ENCODE measurements at regions not wholly inside any gene's neighbourhood (a gene's known extent, or its start where the extent isn't known, plus 50 kb on each side); places are given as distances from the start of the nearest gene placed in this dataset.

DNA sequence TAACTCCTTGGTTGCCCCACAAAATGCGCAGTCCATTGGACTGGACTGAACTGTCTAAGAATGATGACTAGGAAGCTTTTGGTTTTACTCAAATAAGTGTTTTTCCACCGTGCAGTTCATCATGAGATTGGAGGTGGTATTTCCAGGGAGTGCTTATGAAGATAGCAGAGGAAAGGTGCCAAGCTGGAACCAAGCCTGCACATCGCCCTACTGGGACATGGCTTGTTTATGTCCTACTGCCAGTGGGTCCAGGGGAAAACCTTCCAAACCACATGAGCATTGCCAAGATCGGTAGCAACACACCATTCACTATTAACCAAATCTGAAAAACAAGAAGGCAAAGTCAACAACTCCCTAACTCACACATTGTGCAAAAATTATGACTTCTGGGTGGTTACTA lies 54.7 kb upstream of the DSCAM start:
- peak; percentile 55 for DNase-seq

DNA sequence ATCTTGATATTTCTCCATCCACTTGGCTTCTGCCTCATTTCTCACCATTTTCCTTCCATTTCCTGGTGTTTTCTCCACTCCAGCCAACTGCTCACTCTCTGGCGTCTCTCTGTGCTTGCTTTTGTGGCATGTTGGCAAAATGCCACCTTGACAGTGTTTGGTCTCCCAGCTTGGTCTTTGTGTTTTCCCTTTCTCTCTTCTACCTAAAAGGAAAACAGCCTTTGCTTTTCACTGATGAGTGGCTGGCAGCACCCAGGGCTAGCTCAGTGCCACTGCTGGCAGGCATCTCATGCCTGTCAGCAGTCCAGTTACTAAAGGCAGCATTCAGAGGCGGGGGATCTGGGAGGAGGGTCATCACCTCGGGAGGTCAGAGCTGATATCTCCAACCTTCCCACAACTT lies 55.3 kb upstream of the DSCAM start:
- DNase-seq, result peak; percentile 74

DNA sequence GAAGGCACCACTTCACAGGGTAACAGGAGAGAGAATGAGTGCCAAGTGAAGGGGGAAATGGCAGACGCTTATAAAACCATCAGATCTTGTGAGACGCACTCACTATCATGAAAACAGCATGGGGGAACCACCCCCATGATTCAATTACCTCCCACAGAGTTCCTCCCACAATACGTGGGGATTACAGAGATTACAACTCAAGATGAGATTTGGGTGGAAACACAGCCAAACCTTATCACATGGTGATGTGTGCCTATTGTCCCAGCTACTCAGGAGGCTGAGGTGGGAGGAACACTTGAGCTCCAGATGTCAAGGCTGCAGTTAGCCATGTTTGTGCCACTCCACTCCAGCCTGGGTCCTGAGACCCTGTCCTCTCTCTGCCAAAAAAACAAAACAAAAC lies 56.0 kb upstream of the DSCAM start:
- no peak for DNase-seq

DNA sequence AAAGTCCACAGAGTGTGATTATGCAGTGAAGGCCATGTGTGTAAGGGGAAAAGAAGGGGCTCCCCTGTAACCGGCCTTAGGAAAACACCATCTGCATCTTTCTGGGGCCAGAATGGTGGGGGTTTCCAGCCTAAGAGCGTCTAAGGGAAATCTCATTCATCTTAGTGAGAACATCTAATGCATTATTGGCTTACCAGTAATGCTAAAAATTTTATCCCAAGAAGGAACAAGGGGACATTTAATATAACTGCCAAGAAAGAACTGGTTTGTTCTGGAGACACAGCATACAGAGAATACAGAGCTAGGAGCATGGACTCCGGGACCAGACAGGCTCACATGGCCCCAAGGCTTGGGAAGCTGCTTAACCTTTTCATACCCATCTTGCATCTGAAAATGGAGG lies 58.3 kb upstream of the DSCAM start:
- DNase-seq, result no peak

DNA sequence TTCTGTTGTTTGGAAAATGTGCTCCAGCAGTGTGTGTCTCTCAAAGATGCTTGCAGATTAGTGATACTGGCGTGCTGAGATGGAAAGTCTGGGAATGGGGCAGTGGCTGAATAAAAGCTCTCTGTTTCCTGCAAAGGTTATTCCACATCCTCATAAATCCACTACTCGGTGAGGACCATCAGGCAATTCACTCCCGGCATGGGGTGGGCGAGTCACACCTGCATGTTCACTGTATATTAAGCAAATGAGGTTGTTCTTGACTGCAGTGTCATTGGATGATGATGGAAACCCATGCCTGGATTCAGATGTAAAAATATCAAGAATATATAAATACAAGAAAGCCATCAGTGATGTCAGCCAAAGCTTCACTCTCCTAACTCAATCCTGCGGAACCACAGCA lies 65.4 kb upstream of the DSCAM start:
- DNase-seq, result no peak

DNA sequence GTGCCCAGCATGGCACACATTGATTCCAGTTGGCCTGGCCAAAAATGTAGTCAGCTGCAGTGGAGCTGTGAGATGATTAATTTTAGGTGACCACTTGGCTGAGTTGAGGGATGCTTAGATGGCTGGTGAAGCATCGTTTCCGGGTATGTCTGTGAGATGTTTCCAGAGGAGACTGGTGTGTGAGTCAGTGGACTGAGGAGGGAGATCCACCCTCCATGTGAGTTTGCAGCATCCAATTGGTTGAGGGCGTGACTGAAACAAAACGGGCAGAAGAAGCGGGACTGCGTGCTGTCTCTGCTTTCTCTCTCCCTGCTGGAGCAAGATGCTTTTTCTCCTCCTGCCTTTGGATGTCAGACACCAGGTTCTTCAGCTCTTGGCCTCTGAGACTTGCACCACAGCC lies 68.2 kb upstream of the DSCAM start:
- DNase-seq, result no peak

DNA sequence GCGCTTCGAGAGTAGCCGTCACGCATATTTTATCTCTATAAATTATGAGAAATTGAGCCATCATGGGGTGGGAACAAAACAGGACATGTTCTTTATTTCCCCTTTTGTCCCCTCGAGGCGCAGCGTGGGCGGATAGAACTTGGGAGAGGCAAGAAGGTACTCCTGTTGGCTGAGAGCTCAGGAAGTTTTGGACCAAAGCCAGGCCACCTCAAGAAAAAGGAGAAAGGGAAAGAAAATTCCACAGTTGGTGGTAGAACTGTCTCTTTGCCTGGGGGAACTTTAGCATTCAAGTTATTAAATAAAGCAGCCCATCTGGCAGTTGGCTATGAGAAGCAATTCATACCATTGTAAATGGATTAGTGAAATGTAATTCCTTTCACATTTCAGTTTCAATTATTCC lies 76.4 kb upstream of the DSCAM start:
- DNase-seq, result no peak

DNA sequence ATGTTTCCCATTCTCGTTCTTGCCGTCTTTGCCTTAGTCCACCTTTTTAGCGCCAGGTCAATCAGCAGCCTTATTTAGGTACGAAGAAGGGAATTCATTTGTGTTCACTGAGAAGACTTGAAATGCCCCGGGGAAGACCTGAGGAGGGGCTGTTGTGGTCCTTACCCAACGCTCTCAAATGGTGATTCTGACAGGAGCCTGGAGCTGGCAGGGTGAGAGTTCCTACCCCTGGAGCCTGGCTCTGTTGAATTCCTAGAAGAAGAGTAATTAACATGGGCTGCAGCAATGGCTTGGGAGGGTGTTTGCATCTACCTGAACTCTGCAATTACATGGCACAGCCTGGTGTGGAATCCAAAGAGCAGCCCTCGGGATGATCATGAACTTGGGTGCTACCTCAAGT lies 76.9 kb upstream of the DSCAM start:
- no peak for DNase-seq

DNA sequence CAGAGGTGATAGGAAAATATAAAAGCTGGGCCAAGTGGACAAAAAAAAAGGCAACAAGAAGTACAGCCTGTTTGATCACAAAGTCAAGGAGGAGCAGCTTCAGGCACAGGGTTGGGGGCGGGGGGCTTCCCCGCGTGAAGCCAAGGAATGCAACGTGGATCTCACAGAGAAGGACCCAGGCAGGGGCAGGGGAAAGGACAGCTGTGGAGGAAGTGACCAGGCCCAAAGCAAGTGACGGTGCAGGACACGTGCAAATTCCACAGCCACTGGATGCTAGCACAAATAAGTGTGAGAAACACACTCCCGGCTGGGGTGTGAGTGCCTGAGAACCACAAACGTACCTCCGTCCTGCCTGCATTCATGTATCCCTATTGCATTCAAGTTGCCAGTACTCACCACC lies 77.7 kb upstream of the DSCAM start:
- no peak for DNase-seq

DNA sequence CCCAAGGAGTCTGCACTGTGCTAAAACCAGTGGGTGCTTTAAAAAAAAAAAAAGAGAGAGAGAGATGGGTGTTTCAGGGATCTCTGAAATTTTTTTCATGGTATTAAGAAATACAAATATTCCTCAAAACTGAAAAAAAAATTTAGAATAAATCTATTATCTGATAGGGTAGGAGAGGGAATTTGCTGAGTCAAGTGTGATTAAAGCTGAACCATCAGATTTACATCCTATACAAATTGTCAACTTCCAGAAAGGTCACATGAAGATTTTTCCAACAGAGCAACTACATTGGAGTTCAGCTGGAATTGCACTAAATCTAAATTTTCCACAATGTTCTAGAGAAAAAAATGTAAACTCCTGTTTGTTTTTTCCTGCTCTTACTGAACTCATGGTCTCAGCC lies 79.3 kb upstream of the DSCAM start:
- DNase-seq, result no peak

DNA sequence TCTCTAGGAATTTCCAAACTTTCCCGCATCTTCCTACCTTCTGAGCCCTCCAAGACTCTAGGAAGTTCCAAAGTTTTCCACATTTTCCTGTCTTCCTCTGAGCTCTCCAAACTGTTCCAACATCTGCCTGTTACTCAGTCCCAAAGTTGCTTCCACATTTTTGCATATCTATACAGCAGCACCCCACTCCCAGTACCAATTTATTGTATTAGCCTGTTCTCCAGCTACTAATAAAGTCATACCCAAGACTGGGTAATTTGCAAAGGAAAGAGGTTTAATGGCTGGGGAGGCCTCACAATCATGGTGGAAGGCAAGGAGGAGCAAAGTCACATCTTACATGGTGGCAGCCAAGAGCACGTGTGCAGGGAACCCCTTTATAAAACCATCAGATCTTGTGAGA lies 82.9 kb upstream of the DSCAM start:
- DNase-seq, result no peak

DNA sequence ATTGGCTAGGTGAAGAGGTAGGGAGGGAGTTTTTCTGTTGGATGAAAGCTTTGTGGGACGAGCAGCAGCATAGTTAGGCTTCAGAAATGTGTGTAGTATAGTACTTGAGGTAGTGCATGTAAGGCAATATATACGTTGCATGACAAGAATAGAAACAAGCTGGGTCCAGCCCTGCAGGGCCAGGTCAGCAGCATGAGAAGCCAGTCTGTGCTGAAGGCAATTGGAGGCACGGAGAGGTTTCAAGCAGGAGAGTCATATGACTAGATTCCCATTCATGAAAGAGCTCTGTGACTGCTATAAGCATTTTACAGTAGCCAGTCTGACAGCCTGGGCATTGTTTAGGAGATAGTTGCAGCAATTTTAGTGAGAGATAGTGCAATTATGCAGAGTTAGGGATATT lies 84.2 kb upstream of the DSCAM start:
- DNase-seq, result no peak

DNA sequence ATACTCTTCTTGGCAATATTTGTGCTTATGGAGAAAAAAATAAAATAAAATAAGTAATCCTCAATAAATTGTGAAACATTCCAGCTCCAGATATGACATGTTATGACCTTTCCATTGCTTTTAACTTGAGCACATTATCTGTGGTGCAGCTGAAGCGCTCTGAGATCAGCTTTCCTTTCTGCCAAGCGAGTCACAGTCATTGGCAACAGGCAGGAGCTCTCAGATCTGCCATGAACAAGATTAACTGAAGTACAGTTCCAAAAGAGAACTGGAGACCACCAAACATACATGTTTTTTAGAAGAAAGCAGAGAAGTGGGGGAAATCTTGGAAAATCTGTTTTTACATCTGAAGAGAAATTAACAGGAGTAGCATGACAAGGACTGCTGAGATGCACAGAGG lies 89.2 kb upstream of the DSCAM start:
- no peak for DNase-seq

DNA sequence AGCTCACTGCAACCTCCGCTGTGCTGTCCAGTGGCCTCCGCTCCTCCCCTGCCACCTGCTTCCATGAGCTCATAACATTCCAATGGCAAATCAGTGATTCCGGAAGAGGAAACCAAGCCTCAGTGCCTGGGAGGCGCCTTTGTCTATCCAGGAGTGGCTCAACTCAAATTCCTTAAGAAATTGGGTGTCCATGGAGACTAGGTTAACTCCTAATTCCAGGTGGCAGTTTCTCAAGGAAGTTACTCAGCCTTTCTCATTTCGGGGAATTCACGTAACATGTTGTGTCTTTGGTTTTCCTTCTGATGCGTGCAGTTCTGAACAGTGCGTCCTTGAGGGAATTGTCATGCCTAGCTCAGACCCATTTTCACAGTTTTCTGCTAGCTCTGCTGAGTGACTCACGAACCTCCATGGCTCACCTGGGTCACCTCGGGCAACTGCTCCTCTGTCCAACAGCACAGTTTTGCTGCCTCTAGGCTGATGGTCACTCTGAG lies 89.9 kb upstream of the DSCAM start:
- DNase-seq, result no peak

DNA sequence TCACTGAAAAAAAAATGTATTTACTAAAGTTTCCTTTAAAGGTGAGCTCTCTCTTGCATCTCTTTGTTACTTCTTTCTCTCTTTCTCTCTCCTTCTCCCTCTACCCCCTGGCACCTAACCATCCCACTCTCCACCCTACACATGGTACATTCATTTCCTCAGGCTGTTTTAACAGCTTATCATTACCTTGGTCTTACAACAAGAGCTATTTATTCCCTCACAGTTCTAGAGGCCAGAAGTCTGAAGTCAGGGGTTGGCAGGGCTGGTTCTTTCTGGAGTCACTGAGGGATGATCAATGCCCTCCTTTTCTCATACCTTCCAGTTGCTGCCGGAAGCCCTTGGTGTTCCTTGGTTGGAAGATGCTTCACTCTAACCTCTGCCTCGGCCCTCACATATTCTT lies 91.1 kb upstream of the DSCAM start:
- DNase-seq, result no peak

DNA sequence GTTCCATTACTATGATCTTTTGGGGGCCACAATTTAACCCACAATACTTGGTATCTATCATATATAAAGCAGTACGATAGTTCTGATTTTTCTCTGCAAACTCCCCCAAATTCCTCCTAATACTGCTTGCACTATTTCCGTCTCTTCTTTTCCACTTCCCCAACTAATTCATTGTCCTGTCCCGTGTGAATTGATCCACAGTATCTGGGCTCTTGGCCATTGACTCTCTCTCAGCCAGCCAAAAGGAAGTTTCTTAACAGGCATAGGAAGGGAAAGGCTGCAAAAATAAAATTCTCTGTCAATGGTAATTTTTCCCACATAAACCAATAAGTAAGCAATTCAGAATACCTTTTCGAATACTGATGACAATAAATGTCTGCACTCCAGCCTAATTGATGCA lies 91.7 kb upstream of the DSCAM start:
- DNase-seq, result no peak

DNA sequence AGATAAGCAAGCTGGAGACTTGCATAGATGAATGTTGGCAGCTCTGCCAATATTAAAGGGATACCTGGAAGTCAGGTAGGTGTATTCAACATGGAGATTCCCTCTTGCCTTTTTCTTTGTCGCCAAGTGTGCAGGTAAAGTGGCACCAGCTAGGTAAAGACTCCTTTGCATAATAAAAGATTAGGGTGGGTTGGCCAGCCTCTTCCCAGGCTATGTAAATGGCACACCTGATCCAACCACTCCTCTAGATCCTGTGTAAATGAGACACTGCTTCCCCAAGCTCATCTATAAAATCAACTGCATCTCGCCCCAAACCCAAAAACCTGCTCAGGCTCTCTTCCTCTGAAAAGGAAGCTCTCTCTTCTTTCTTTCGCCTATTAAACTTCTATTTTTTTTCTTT lies 100.8 kb upstream of the DSCAM start:
- no peak for DNase-seq

DNA sequence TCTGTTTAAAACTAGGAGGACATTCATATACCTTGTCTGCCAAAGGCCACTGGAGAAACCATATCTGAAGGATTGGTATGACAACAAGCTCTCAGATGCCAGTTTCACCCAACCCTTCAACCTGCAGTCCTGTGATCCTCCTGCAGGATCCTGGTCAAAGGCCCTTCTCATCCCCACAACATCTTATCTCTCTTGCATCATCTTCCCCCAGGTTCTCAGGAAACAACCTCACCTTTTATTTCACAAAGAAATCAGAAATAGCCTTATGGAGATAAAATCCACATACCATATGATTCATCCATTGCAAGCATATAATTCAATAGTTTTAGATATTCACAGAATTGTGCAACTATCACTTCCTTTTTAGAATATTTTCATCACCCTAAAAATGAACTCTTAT lies 104.0 kb upstream of the DSCAM start:
- DNase-seq, result no peak

DNA sequence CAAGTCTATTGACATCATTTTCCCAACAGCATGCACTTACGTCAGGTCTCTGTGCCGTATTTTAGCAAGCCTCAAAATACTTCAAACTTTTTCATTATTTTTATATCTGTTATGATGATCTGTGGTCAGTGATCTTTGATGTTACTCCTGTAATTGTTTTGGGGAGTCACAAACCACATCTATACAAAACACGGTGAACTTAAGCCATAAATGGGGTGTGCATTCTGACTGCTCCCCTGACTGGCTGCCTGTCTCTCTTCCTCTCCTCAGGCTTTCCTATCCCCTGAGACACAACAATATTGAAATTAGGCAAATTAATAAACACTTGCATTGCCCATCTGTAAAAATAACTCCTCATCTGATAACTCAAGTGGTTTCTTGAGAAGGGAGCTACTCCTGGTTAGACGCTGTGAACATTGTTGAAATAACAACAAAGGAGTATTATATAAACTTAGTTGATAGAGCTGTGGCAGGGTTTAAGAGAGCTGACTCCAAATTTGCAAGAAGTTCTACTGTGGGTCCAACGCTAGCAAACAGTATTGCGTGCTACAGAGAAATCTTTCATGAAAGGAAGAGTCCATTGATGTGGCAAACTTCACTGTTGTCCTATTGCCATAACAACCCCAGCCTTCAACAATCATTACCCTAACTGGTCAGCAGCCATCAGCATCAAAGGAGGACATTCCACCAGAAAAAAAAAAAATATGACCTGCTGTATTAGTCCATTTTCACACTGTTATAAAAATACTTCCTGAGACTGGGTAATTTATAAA lies 105.8 kb upstream of the DSCAM start:
- DNase-seq, result no peak

DNA sequence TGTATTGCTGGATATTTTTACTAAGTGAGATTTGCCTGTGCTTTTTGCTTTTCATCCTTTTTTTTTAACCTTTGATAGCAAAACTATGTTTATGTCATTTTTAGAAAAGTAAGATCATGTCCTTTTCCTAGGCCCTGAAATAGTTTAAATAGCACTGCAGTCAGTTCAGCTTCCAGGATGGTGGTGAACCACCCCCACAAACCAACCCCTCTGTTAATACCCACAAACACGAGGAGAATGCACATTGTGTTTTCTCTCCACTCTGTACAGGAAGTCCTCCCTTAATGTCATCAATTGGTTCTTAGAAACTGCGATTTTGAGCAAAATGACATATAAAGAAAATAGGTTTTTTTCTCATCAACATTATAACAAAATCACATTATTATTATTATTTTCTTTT lies 117.7 kb upstream of the DSCAM start:
- no peak for DNase-seq

DNA sequence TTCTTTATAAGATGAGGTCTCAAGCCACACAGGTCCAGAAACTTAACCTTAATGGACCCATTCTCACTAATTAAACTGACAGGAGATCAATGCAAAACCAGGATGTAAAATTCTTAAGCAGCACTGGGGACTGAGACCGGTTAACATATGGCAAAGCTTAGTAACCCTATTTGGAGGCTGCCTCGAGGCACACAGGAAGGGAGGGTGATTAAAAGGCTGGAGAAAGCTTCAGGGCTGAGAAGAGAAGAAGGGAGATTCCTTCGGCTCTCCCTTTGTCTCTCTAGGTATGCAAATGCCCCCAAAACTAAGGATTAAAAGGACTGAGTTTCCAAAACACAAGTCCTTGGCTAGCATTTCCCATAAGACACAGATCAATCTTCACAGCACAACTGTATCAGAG lies 120.8 kb upstream of the DSCAM start:
- no peak for DNase-seq

DNA sequence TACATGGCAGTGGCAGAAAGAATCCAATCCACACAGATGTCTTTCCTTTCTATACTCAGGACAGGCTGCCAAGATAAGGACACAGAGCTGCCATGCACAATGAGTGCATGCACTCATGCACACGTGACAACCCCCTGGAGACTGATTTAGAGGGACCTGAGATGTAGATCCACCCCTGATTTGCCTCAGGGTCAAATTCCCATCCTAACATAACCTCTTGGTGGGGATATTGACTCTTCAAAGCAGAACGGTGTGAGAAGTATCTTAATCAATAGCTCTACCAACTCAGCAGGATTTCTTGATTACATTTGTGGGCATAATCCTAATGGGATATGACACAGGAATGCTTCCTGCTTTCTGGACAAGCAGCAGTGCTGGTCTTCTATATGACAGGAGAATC lies 125.2 kb upstream of the DSCAM start:
- DNase-seq, result no peak

DNA sequence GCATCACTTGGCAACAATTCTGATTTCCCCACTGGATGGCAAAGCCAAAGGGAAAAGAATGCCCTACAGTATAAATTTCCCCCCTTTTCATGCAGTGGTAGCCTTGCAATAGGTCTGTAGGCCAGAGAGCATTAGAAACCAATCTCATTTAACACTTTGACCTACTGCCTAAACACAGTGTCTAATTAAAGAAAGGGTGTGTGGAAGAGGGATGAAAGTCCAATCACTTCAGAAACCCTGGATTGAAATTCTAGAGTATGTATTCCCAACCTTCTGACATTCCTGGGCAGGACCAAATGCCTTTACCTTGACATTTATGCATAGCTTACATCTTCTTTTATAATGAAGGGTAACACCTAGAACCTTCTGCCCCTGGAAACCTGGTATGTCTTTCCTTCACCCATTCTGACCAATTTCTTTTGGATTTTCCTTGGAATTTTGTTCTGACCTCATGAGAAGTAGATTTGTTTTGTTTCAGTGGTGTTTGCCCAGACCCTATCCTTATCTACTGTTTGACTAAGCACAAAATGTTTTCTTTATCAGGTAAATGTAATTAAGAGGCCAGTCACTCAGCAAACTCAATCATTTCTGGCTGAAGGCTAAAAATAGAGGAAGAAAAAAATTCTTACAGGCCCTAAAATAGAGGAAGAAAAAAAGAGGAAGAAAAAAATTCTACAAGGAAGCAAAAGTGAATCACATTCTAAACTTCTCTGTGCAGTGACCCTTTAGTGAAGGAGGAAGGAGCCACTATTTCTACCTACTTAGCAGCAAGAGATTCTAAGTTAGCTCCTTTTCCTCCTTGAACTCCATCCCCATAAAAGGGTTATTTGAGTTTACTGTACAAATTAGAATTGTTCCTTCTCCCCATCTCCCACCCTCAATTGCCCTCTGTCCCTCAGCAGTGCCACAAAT lies 129.5 kb upstream of the DSCAM start:
- DNase-seq, result peak; percentile 0

DNA sequence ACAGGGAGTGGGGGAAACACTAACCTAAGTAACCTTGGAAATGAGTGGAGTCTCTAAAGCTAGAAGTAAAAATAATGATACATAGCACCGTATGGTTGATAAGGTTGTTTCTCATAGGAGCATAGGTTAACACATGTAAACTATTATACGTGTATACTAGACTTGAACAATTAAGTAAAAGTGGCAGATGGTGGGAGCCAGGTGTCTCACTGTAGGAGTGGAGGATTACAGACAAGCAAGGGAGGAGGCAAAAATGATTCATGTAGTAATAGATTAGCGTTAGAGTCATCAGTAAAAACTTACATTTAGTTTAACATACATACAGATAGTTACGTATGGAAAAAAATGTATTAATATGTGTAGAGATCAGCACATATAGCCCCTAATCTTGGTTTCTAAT lies 138.4 kb upstream of the DSCAM start:
- DNase-seq, result no peak

Measured in midbrain (tissue), 1 donor.